ENCODE measurements at regions not wholly inside any gene's neighbourhood (a gene's known extent, or its start where the extent isn't known, plus 50 kb on each side); places are given as distances from the start of the nearest gene placed in this dataset.

GRCh38 chr4:30460818-30461217, 259.4 kb upstream of the PCDH7 start:
- H3K4me3 Mint-ChIP-seq, result no peak overlapping the region
- peaks cover 10% of the 10 kb centered on the region for H3K4me1 Mint-ChIP-seq (ENCODE audit: unreplicated experiment)
- H3K27ac Mint-ChIP-seq, result no peak overlapping the region
- no peak for DNase-seq (ENCODE audit: extremely low spot score, unreplicated experiment)
- no peaks in the 10 kb centered on the region for H3K27me3 Mint-ChIP-seq
- H3K9me3 Mint-ChIP-seq, result no peaks in the 10 kb centered on the region
- no peaks in the 10 kb centered on the region for H3K36me3 Mint-ChIP-seq
- no peak for TF ChIP-seq CTCF (conservative IDR thresholded peaks at IDR 0.05)

GRCh38 chr4:30461218-30461617, 259.0 kb upstream of the PCDH7 start:
- DNase-seq (ENCODE audit: extremely low spot score, unreplicated experiment), result no peak
- Mint-ChIP-seq H3K9me3 (no peaks in the 10 kb centered on the region), H3K4me3 (no peak overlapping the region), H3K27ac (no peak overlapping the region), H3K4me1 (ENCODE audit: unreplicated experiment) (peaks cover 10% of the 10 kb centered on the region), H3K27me3 (no peaks in the 10 kb centered on the region), H3K36me3 (no peaks in the 10 kb centered on the region)
- no peak for TF ChIP-seq CTCF (conservative IDR thresholded peaks at IDR 0.05)

GRCh38 chr4:30462445-30463090, 257.6 kb upstream of the PCDH7 start:
- Mint-ChIP-seq H3K27me3 (no peaks in the 10 kb centered on the region), H3K27ac (no peak overlapping the region), H3K4me1 (ENCODE audit: unreplicated experiment) (peaks cover 10% of the 10 kb centered on the region), H3K36me3 (no peaks in the 10 kb centered on the region), H3K9me3 (no peaks in the 10 kb centered on the region), H3K4me3 (no peak overlapping the region)
- TF ChIP-seq CTCF (conservative IDR thresholded peaks at IDR 0.05), result no peak
- no peak for DNase-seq (ENCODE audit: extremely low spot score, unreplicated experiment)

- Mint-ChIP-seq H3K4me1 (ENCODE audit: unreplicated experiment) (no peaks in the 10 kb centered on the region), H3K36me3 (no peaks in the 10 kb centered on the region), H3K27me3 (no peaks in the 10 kb centered on the region), H3K9me3 (no peaks in the 10 kb centered on the region), H3K4me3 (no peak overlapping the region), H3K27ac (no peak overlapping the region)
- TF ChIP-seq CTCF (conservative IDR thresholded peaks at IDR 0.05), result no peak
- DNase-seq (ENCODE audit: extremely low spot score, unreplicated experiment), result no peak
Observed at GRCh38 chr4:30471861-30472260, 248.3 kb upstream of the PCDH7 start.

- Mint-ChIP-seq H3K4me1 (ENCODE audit: unreplicated experiment) (no peaks in the 10 kb centered on the region), H3K36me3 (no peaks in the 10 kb centered on the region), H3K9me3 (no peaks in the 10 kb centered on the region), H3K27ac (no peak overlapping the region), H3K4me3 (no peak overlapping the region), H3K27me3 (no peaks in the 10 kb centered on the region)
- no peak for TF ChIP-seq CTCF (conservative IDR thresholded peaks at IDR 0.05)
- DNase-seq (ENCODE audit: extremely low spot score, unreplicated experiment), result no peak
Observed at GRCh38 chr4:30473225-30473624, 246.9 kb upstream of the PCDH7 start.

GRCh38 chr4:30495251-30495650, 224.9 kb upstream of the PCDH7 start:
- no peak for TF ChIP-seq CTCF (conservative IDR thresholded peaks at IDR 0.05)
- DNase-seq (ENCODE audit: extremely low spot score, unreplicated experiment), result no peak
- H3K4me3 Mint-ChIP-seq, result no peak overlapping the region
- H3K27ac Mint-ChIP-seq, result no peak overlapping the region
- H3K4me1 Mint-ChIP-seq (ENCODE audit: unreplicated experiment), result no peaks in the 10 kb centered on the region
- H3K9me3 Mint-ChIP-seq, result peaks cover 7% of the 10 kb centered on the region
- no peaks in the 10 kb centered on the region for H3K36me3 Mint-ChIP-seq
- H3K27me3 Mint-ChIP-seq, result no peaks in the 10 kb centered on the region

Measured in type B pancreatic cell (in vitro differentiated cells).